ENCODE measurements at regions not wholly inside any gene's neighbourhood (a gene's known extent, or its start where the extent isn't known, plus 50 kb on each side); places are given as distances from the start of the nearest gene placed in this dataset.

- DNase-seq (ENCODE audit: low read depth in 2 of 2) = no peak
- H3K4me1 ChIP-seq (ENCODE audit: control insufficient read depth, extremely low read depth, insufficient read depth, low read length) = no peaks in the 10 kb centered on the region
- H3K4me2 ChIP-seq (ENCODE audit: extremely low read depth, insufficient read depth, low read length) = no peak overlapping the region
- H3K36me3 ChIP-seq (ENCODE audit: control insufficient read depth, insufficient read depth, low read length) = no peaks in the 10 kb centered on the region
- TF ChIP-seq EZH2 (IDR thresholded peaks at IDR 0.05; ENCODE audit: low read length, missing control alignments) (no peak), CTCF (conservative IDR thresholded peaks at IDR 0.05 in 1 of 2, IDR thresholded peaks at IDR 0.05 in 1 of 2; ENCODE audit: low read depth in 1 of 2, low read length in 2 of 2) (no peak)
- H3K4me3 ChIP-seq (replicated peaks in 1 of 4; ENCODE audit: control extremely low read depth in 1 of 4, insufficient read depth in 1 of 4, low read depth in 3 of 4, low read length in 4 of 4) = no peak overlapping the region
- no peaks in the 10 kb centered on the region for H4K20me1 ChIP-seq (ENCODE audit: control insufficient read depth, extremely low read depth, insufficient read depth, low read length)
- no peaks in the 10 kb centered on the region for H3K9me3 ChIP-seq (ENCODE audit: control insufficient read depth, insufficient read depth, low read depth, low read length)
- H3K27me3 ChIP-seq (ENCODE audit: control insufficient read depth, insufficient read depth, low read length) = no peaks in the 10 kb centered on the region
- no peak overlapping the region for H3K27ac ChIP-seq (ENCODE audit: insufficient read depth, low read length)
- H3K9ac ChIP-seq (ENCODE audit: insufficient read depth, low read length) = no peak overlapping the region
- H2AFZ ChIP-seq (ENCODE audit: low read length) = no peak overlapping the region
- no peaks in the 10 kb centered on the region for H3K79me2 ChIP-seq (ENCODE audit: control insufficient read depth, insufficient read depth, low read length)
Measured at GRCh38 chr2:236876642-236877041, 209.0 kb upstream of the COPS8 start.

GRCh38 chr2:236877972-236878371, 207.7 kb upstream of the COPS8 start:
- H3K36me3 ChIP-seq (ENCODE audit: control insufficient read depth, insufficient read depth, low read length) = no peaks in the 10 kb centered on the region
- H4K20me1 ChIP-seq (ENCODE audit: control insufficient read depth, extremely low read depth, insufficient read depth, low read length) = no peaks in the 10 kb centered on the region
- H3K27ac ChIP-seq (ENCODE audit: insufficient read depth, low read length) = no peak overlapping the region
- H3K4me2 ChIP-seq (ENCODE audit: extremely low read depth, insufficient read depth, low read length) = no peak overlapping the region
- TF ChIP-seq EZH2 (IDR thresholded peaks at IDR 0.05; ENCODE audit: low read length, missing control alignments) (no peak), CTCF (conservative IDR thresholded peaks at IDR 0.05 in 1 of 2, IDR thresholded peaks at IDR 0.05 in 1 of 2; ENCODE audit: low read depth in 1 of 2, low read length in 2 of 2) (no peak)
- H3K4me3 ChIP-seq (replicated peaks in 1 of 4; ENCODE audit: control extremely low read depth in 1 of 4, insufficient read depth in 1 of 4, low read depth in 3 of 4, low read length in 4 of 4) = no peak overlapping the region
- no peaks in the 10 kb centered on the region for H3K27me3 ChIP-seq (ENCODE audit: control insufficient read depth, insufficient read depth, low read length)
- no peaks in the 10 kb centered on the region for H3K4me1 ChIP-seq (ENCODE audit: control insufficient read depth, extremely low read depth, insufficient read depth, low read length)
- no peak for DNase-seq (ENCODE audit: low read depth in 2 of 2)
- H3K9ac ChIP-seq (ENCODE audit: insufficient read depth, low read length) = no peak overlapping the region
- H3K79me2 ChIP-seq (ENCODE audit: control insufficient read depth, insufficient read depth, low read length) = no peaks in the 10 kb centered on the region
- H2AFZ ChIP-seq (ENCODE audit: low read length) = no peak overlapping the region
- H3K9me3 ChIP-seq (ENCODE audit: control insufficient read depth, insufficient read depth, low read depth, low read length) = no peaks in the 10 kb centered on the region

- H3K9me3 ChIP-seq (ENCODE audit: control insufficient read depth, insufficient read depth, low read depth, low read length) = no peaks in the 10 kb centered on the region
- TF ChIP-seq EZH2 (IDR thresholded peaks at IDR 0.05; ENCODE audit: low read length, missing control alignments) (no peak), CTCF (conservative IDR thresholded peaks at IDR 0.05 in 1 of 2, IDR thresholded peaks at IDR 0.05 in 1 of 2; ENCODE audit: low read depth in 1 of 2, low read length in 2 of 2) (no peak)
- H3K79me2 ChIP-seq (ENCODE audit: control insufficient read depth, insufficient read depth, low read length) = no peaks in the 10 kb centered on the region
- H4K20me1 ChIP-seq (ENCODE audit: control insufficient read depth, extremely low read depth, insufficient read depth, low read length) = no peaks in the 10 kb centered on the region
- no peak for DNase-seq (ENCODE audit: low read depth in 2 of 2)
- H3K9ac ChIP-seq (ENCODE audit: insufficient read depth, low read length) = no peak overlapping the region
- H3K4me3 ChIP-seq (replicated peaks in 1 of 4; ENCODE audit: control extremely low read depth in 1 of 4, insufficient read depth in 1 of 4, low read depth in 3 of 4, low read length in 4 of 4) = no peak overlapping the region
- H3K27ac ChIP-seq (ENCODE audit: insufficient read depth, low read length) = no peak overlapping the region
- H3K27me3 ChIP-seq (ENCODE audit: control insufficient read depth, insufficient read depth, low read length) = no peaks in the 10 kb centered on the region
- H3K4me2 ChIP-seq (ENCODE audit: extremely low read depth, insufficient read depth, low read length) = no peak overlapping the region
- no peak overlapping the region for H2AFZ ChIP-seq (ENCODE audit: low read length)
- no peaks in the 10 kb centered on the region for H3K36me3 ChIP-seq (ENCODE audit: control insufficient read depth, insufficient read depth, low read length)
- H3K4me1 ChIP-seq (ENCODE audit: control insufficient read depth, extremely low read depth, insufficient read depth, low read length) = no peaks in the 10 kb centered on the region
Measured at GRCh38 chr2:236879416-236879963, 206.2 kb upstream of the COPS8 start.

Data from fibroblast of lung (primary cell).